ENCODE measurements at regions not wholly inside any gene's neighbourhood (a gene's known extent, or its start where the extent isn't known, plus 50 kb on each side); places are given as distances from the start of the nearest gene placed in this dataset.

GRCh38 chrX:104391906-104392305 lies 137.2 kb upstream of the ESX1 start:
- TF ChIP-seq EZH2phosphoT487 (IDR thresholded peaks at IDR 0.05; ENCODE audit: borderline replicate concordance, low read length), result no peak
- TF ChIP-seq CTCF (IDR thresholded peaks at IDR 0.05; ENCODE audit: low read depth, low read length, poor library complexity, severe bottlenecking), result no peak
